ENCODE measurements at regions not wholly inside any gene's neighbourhood (a gene's known extent, or its start where the extent isn't known, plus 50 kb on each side); places are given as distances from the start of the nearest gene placed in this dataset.
"Not testable (repeated sequence)": the region's sequence is repeated elsewhere in the genome, so short reads cannot be mapped to it uniquely, and the experiment has no call there.

DNA sequence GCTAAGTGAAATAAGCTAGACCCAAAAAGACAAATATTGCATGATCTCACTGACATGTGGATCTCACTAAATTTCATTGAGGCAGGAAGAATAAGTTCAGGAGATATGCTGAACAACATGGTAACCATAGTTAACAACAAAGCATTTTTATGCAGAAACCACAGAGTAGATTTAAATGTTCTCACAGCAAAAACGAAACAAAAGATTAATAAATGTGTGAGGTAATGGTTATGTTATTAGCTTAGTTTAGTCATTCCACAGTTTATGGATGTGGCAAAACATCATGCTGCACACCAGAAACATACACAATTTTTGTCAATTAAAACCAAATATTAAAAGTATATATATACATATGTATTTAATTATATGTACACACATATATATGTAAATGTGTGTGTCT lies 765.8 kb downstream of the SLITRK5 start:
- DNase-seq = no peak

DNA sequence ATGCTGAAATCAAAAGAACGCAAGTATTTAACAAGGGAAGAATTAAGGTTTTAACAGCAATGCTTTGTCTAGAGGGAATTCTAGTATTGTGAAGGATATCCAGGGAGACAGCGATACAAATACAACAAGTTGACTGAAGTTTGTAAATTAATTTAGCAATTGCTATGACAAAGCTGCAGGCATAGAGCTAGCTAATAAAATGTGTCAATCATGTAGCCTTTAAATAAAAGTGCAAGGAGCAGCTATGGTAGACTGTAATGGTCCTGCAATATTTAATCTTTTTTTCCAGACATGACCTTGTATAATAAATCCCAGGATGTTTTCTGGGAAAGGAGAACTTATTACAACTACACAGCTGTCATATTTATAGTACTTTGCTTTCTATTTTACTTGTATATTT lies 779.3 kb downstream of the SLITRK5 start:
- no peak for DNase-seq

DNA sequence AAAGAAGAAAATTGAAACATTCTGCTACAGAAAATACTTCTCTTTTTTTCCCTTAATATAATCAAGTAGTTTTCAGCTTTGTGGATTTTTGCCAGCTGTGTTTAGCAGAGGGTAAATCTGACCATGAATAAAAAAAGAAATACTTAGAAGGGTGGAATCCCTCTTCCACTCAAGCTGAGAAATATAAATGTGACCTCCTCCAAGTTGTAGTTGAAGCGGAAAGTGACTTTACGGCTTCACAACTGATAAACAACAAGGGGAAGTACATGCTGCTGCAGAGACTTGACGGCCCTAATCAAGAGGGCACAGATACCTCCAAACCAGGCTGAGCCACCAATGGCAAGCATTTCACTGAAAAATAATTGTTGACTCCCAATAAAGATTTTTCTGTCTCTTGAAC lies 785.0 kb downstream of the SLITRK5 start:
- no peak for DNase-seq

DNA sequence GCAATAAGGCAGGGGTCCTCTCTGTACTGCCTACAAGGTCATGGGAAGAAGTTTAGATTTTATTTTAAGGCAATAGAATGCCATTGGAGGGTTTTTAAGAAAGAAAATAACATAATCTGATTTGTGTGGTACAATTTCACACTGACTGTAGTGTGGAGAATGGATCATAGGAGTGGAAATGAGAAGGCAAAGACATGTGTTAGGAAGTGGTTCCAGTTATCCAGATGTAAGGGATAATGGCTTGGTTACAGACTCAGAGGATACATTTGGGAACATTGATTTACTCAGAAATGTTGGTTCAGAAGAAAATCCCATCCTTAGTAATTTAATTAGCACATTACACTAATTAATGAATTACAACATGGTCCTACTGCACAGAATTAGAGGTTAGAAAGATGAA lies 788.2 kb downstream of the SLITRK5 start:
- no peak for DNase-seq

- DNase-seq = no peak
These were observed 790.3 kb downstream of the SLITRK5 start for GRCh38 chr13:88461272-88462009.

GRCh38 chr13:88464851-88465250 lies 793.7 kb downstream of the SLITRK5 start:
- DNase-seq = no peak

DNA sequence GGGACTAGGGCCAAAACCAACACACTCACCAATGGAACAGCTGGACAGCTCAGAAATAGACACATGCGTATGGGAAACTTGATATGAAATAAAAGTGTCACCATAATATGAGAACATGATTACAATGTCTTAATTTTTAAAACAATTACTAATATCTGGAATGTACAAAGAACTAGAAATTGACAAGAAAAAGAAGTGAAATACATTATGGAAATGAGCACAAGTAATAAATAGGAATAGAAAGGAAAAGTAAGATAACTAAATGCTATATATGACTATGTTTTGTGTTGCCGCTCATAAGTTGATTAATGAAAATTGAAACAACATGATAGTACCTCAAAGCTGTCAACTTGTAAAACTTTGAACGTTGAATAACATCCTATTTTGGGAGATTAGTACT lies 801.1 kb downstream of the SLITRK5 start:
- no peak for DNase-seq

DNA sequence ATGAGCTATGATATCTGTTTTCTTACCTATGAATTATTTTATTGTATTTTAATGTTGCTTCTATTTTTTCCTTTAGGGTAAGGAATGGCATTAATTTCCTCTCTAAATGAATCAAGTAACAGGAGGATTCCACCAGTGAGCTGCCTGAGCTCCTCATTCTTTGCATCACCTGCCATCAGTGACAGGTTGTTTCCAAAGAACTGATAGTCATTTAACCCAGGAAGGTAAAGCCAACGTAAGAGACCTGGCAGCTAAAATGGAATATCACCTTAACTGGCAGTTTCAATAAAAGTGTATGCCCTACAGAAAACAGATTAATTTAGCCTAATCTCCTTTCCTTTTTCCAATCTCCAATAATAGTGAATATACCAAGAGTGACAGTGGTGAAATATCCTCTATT lies 812.0 kb downstream of the SLITRK5 start:
- no peak for DNase-seq

GRCh38 chr13:88507909-88508308 lies 836.7 kb downstream of the SLITRK5 start:
- no peak for DNase-seq

DNA sequence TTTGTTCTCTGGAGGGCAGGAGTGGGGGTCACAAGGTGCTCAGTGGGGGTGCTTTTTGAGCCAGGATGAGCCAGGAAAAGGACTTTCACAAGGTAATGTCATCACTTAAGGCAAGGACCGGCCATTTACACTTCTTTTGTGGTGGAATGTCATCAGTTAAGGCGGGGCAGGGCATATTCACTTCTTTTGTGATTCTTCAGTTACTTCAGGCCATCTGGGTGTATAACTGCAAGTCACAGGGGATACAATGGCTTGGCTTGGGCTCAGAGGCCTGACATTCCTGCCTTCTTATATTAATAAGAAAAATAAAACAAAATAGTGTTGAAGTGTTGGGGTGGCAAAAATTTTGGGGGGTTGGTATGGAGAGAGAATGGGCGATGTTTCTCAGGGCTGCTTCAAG lies 841.8 kb downstream of the SLITRK5 start:
- DNase-seq = not testable (repeated sequence)

DNA sequence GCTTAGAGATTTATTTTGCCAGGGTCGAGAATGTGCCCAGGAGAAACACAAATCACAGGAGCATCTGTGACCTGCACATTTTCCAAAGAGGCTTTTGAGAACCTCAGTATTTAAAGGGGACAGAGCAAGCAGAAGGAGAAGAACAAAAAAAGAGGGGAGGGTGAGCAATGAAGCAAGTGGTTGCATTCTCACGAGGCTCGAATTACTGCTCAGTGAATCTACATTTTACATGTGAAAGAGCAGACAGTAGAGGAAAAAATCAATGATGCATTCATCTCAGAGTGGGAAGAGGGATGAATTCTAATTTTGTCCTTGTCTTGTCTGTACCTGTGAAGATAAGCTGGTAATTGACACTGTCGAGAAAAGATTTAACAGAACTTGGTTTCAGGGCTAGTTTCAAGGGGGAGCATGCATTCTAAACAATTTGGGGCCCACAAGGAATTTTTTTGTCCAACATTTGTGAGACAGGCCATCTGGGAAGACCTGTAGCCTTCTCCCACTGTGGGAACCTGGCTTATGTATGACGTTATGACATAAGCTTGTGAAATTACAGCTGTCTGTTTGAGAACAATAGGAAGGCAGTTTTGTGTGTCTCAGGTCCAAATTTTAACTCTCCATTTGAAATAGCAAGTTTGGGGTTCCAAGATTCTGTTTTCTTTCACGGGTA lies 855.1 kb downstream of the SLITRK5 start:
- no peak for DNase-seq

- no peak for DNase-seq
These were observed 855.7 kb downstream of the SLITRK5 start for GRCh38 chr13:88526853-88527215.

DNA sequence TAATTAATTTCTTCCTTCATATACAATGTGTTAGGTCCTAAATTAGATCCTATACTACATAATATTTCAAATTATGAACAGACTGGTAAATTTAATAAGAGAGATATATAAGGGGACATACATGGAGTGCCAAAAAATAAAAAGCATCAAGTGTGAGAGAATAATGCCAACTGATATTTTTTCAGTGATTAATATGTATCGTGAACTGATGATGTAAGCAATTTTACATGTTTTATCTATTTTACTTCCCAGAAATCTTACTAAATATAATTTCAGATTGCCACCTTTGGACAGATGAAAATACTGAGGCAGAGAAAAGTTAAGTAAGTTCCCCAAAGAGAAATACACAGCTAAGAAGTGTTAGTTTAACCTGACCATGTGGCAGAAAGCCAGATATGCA lies 870.8 kb downstream of the SLITRK5 start:
- no peak for DNase-seq

GRCh38 chr13:88544836-88545235 lies 873.7 kb downstream of the SLITRK5 start:
- DNase-seq = no peak

DNA sequence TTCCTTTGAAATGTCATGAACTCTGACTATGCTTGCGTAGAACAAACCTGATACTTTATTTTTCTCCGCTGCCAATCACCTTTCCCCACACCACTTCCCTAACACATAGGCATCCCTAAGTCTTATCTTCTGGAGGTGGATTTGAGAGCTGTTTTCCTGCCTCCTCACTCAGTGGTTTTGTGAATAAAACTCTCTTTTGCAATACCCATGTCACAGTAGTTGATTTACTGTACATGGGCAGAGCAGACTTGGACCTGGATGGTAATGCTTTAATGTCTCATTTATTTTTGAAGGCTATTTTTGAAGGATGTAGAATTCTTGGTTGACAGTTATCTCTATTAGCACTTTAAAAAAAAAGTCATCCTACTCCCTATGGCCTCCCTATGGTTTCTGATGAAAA lies 881.8 kb downstream of the SLITRK5 start:
- DNase-seq = no peak

DNA sequence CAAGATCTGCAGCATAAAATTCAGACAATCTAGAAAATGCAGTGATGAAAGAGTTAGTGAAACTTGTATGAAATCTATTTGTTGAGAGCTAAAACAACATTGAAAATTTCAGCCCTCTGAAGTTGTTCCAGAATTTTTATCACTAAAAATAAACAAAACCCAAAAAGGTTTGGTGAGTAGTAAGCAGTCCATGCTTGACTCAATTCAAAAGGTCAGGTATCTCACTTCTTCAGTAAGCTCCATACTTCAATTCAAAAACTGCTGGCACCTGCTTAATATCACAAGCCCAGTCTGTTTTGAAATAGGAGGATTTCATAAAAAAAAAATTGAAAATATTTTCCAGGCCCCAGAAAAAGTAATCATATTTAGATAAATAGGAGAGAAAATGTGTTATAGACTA lies 894.4 kb downstream of the SLITRK5 start:
- DNase-seq = no peak

DNA sequence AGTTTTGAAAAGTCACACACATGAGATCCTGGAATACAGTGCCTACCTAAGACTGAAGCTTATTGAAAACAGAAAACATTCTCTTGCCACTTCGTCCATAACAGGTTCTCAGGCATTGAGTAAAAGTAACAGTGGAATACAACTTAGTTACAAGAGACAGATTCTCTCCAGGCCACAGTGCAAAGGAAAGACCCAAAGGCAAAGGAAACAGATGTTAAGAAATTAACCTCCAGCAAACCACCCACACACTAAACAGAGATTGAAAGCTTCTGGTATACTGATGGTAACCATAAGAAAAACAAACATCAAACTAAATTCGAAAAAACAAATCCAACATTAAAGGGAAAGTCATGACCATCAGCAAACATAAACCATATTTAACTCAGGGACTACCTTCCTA lies 914.7 kb downstream of the SLITRK5 start:
- no peak for DNase-seq

GRCh38 chr13:88586263-88586662 lies 915.1 kb downstream of the SLITRK5 start:
- no peak for DNase-seq

- DNase-seq = no peak
These were observed 919.4 kb downstream of the SLITRK5 start for GRCh38 chr13:88590574-88590973.

DNA sequence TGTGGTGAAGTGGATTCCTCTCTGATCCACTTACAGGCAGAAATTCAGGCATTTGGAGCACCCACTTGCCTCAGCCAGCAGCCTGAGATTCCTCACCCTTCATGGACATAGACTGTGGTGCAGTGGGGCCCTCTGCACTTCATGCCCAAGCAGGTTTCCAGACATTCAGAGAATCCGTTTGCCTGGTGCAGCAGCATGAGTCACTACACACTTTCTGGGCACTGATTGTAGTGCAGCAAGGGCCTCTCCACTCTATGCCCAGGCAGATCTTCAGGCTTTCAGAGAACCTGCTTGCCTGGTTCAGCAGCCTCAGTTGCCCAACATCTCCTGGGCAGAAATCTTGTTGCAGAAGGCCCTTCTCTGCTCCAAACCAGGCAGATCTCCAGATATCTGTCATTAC lies 920.9 kb downstream of the SLITRK5 start:
- DNase-seq = no peak

DNA sequence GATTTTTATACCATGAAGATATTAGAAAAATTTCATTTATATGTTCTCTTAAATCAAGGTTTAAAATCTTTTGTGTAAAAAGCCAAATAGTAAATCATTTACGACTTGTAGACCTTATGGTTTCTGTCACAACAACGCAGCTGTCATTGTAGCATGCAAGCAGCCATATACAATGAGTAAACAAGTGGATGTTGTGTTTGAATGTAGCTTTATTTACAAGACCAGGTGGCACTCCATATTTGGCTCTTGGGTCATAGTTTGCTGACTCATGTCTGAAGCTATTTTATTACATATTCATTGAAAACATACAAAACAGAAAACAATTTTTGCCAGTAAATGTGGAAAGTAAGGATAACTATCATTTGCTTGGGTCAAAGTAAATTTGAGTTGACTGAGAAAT lies 930.8 kb downstream of the SLITRK5 start:
- DNase-seq = no peak

DNA sequence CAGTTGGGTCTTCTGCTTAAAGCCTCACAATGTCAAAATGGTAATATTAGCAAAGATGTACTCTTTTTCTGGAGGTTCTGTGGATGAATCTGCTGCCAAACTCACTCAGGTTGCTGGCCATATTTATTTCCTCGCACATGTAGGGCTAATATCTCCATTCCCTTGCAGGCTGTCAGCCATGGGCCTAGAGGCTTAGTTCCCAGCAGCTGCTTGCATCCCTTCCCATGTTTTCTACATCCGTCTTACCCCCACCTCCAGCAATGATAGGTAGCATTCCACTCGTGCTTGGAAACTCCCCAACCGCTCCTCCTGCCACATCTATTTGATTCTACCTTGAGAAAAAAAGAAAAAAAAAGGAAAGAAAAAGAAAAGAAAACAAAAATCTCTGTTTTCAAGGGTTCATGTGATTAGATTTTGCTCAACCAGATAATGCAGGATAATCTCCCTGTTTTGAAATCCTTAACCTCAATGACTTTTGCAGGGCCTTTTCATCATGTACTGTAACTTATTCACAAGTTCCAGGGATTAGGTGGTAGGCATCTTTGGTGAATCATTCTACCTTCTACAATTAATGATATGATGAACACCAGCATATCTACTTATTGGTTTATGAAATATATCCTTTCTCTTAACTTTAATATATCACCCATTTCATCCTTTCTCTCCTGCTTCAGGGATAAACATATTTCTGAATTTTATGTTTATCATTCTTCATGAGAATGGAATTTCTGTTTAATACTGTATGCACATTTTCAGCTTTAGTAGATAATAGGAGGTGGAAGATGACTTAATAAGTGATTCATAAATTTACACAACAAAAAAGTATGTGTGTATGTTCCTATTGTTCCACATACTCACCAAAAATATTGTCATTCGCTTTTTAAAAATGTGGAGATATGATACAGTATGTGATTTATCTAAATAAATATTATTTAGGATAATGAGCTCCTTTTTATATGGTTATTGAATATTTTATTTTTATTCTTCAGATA lies 931.9 kb downstream of the SLITRK5 start:
- DNase-seq = no peak

DNA sequence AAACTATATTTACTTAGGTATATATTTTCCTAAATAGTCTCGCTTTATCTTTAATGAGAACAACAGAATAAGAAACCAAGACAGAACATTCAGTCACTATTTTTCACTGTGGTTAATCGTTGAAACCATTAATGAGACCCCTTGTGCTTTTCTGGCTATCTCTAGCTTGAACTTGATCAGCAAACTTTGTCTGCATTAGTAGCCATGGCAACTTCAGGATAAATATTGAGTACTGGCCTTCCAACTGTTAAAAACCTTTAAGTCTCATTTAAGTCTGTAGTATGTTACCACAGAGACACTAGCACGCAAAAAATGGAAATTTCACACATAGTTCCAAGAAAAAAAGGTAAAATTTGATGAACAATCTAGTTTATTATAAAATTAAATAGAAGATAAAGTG lies 946.0 kb downstream of the SLITRK5 start:
- DNase-seq = no peak
